ENCODE measurements at regions not wholly inside any gene's neighbourhood (a gene's known extent, or its start where the extent isn't known, plus 50 kb on each side); places are given as distances from the start of the nearest gene placed in this dataset.

GRCh38 chr15:59819092-59819491, 130.0 kb upstream of the BNIP2 start:
- Histone ChIP-seq H3K4me1 (ENCODE audit: insufficient read depth, low read length) (peaks cover 10% of the 10 kb centered on the region), H3K9me3 (ENCODE audit: low read length) (no peaks in the 10 kb centered on the region), H3K27ac (ENCODE audit: low read depth, low read length) (no peak overlapping the region), H3K36me3 (ENCODE audit: insufficient read depth, low read length) (no peaks in the 10 kb centered on the region), H3K4me3 (ENCODE audit: low read length) (no peak overlapping the region), H3K27me3 (ENCODE audit: insufficient read depth, low read length, poor library complexity, severe bottlenecking) (no peaks in the 10 kb centered on the region)
- H3K27me3 Mint-ChIP-seq = peaks cover 22 to 53% of the 10 kb centered on the region in 2 donors
- H3K36me3 Mint-ChIP-seq = peaks cover 0 to 3% (median 0%) of the 10 kb centered on the region in 3 donors
- H3K4me3 Mint-ChIP-seq = no peak overlapping the region
- no peak for DNase-seq
- no peak overlapping the region for H3K27ac Mint-ChIP-seq
- CTCF ChIA-PET = interaction anchor here (1.1 to 1.6 kb wide), 2 partner anchors 15 kb away, joined by 4 read pairs; no protein-coding TSS in a partner anchor
- H3K9me3 Mint-ChIP-seq = peaks cover 0 to 8% (median 4%) of the 10 kb centered on the region in 5 donors
- peaks cover 11 to 12% (median 12%) of the 10 kb centered on the region in 3 donors for H3K4me1 Mint-ChIP-seq
- POLR2A ChIA-PET = no interaction called here

- Mint-ChIP-seq H3K27me3 (peaks cover 22 to 48% of the 10 kb centered on the region in 2 donors), H3K4me3 (no peak overlapping the region), H3K36me3 (peaks cover 0 to 3% (median 0%) of the 10 kb centered on the region in 3 donors), H3K4me1 (peaks cover 15 to 20% (median 18%) of the 10 kb centered on the region in 3 donors), H3K27ac (no peak overlapping the region), H3K9me3 (peaks cover 0 to 2% (median 2%) of the 10 kb centered on the region in 5 donors)
- no peak overlapping the region for H3K4me3 ChIP-seq (ENCODE audit: low read length)
- H3K4me1 ChIP-seq (ENCODE audit: insufficient read depth, low read length) = peaks cover 16% of the 10 kb centered on the region
- ChIA-PET CTCF (interaction anchor here (1.6 kb wide), 1 partner anchor 15 kb away, joined by 4 read pairs; no protein-coding TSS in a partner anchor), POLR2A (interaction anchor here (0.7 kb wide), 1 partner anchor 28 kb away, joined by 3 read pairs; no protein-coding TSS in a partner anchor)
- no peaks in the 10 kb centered on the region for H3K9me3 ChIP-seq (ENCODE audit: low read length)
- H3K36me3 ChIP-seq (ENCODE audit: insufficient read depth, low read length) = no peaks in the 10 kb centered on the region
- H3K27ac ChIP-seq (ENCODE audit: low read depth, low read length) = no peak overlapping the region
- DNase-seq = no peak
- no peaks in the 10 kb centered on the region for H3K27me3 ChIP-seq (ENCODE audit: insufficient read depth, low read length, poor library complexity, severe bottlenecking)
Measured at GRCh38 chr15:59818336-59818735, 129.2 kb upstream of the BNIP2 start.

GRCh38 chr15:59817834-59818233, 128.7 kb upstream of the BNIP2 start:
- no peaks in the 10 kb centered on the region for H3K27me3 ChIP-seq (ENCODE audit: insufficient read depth, low read length, poor library complexity, severe bottlenecking)
- ChIA-PET POLR2A (interaction anchor here (0.7 kb wide), 1 partner anchor 27 kb away, joined by 3 read pairs; no protein-coding TSS in a partner anchor), CTCF (interaction anchor here (1.6 kb wide), 1 partner anchor 14 kb away, joined by 4 read pairs; no protein-coding TSS in a partner anchor)
- peaks cover 22 to 43% of the 10 kb centered on the region in 2 donors for H3K27me3 Mint-ChIP-seq
- no peak overlapping the region for H3K4me3 Mint-ChIP-seq
- peaks cover 16% of the 10 kb centered on the region for H3K4me1 ChIP-seq (ENCODE audit: insufficient read depth, low read length)
- no peaks in the 10 kb centered on the region for H3K9me3 ChIP-seq (ENCODE audit: low read length)
- H3K27ac Mint-ChIP-seq = no peak overlapping the region
- DNase-seq = no peak
- no peak overlapping the region for H3K27ac ChIP-seq (ENCODE audit: low read depth, low read length)
- peaks cover 0 to 3% (median 0%) of the 10 kb centered on the region in 3 donors for H3K36me3 Mint-ChIP-seq
- H3K36me3 ChIP-seq (ENCODE audit: insufficient read depth, low read length) = no peaks in the 10 kb centered on the region
- H3K9me3 Mint-ChIP-seq = peaks cover 0 to 2% (median 0%) of the 10 kb centered on the region in 5 donors
- peaks cover 15 to 25% (median 23%) of the 10 kb centered on the region in 3 donors for H3K4me1 Mint-ChIP-seq
- no peak overlapping the region for H3K4me3 ChIP-seq (ENCODE audit: low read length)

- CTCF ChIA-PET = no interaction called here
- POLR2A ChIA-PET = interaction anchor here (0.5 kb wide), 1 partner anchor 31 kb away, joined by 3 read pairs; no protein-coding TSS in a partner anchor
- no peak overlapping the region for H3K4me3 Mint-ChIP-seq
- no peak overlapping the region for H3K27ac ChIP-seq (ENCODE audit: low read depth, low read length)
- H3K4me1 Mint-ChIP-seq = peaks cover 15 to 26% (median 23%) of the 10 kb centered on the region in 3 donors
- no peak overlapping the region for H3K27ac Mint-ChIP-seq
- H3K4me1 ChIP-seq (ENCODE audit: insufficient read depth, low read length) = peaks cover 16% of the 10 kb centered on the region
- peaks cover 0 to 1% (median 0%) of the 10 kb centered on the region in 5 donors for H3K9me3 Mint-ChIP-seq
- H3K36me3 Mint-ChIP-seq = peaks cover 0 to 2% (median 0%) of the 10 kb centered on the region in 3 donors
- H3K27me3 ChIP-seq (ENCODE audit: insufficient read depth, low read length, poor library complexity, severe bottlenecking) = no peaks in the 10 kb centered on the region
- no peak for DNase-seq
- peaks cover 22 to 43% of the 10 kb centered on the region in 2 donors for H3K27me3 Mint-ChIP-seq
- no peaks in the 10 kb centered on the region for H3K36me3 ChIP-seq (ENCODE audit: insufficient read depth, low read length)
- no peak overlapping the region for H3K4me3 ChIP-seq (ENCODE audit: low read length)
- H3K9me3 ChIP-seq (ENCODE audit: low read length) = no peaks in the 10 kb centered on the region
Measured at GRCh38 chr15:59817053-59817452, 127.9 kb upstream of the BNIP2 start.

GRCh38 chr15:59814409-59814808, 125.3 kb upstream of the BNIP2 start:
- Mint-ChIP-seq H3K36me3 (peaks cover 0 to 2% (median 0%) of the 10 kb centered on the region in 3 donors), H3K9me3 (no peaks in the 10 kb centered on the region), H3K27me3 (peaks cover 14 to 33% of the 10 kb centered on the region in 2 donors), H3K4me1 (peaks cover 15 to 26% (median 23%) of the 10 kb centered on the region in 3 donors), H3K4me3 (peak overlapping the region in 5 of 7 donors; percentile 3 to 67 (median 47)), H3K27ac (peak overlapping the region; percentile 24 to 91 (median 78))
- H3K4me1 ChIP-seq (ENCODE audit: insufficient read depth, low read length) = peaks cover 16% of the 10 kb centered on the region
- H3K9me3 ChIP-seq (ENCODE audit: low read length) = no peaks in the 10 kb centered on the region
- H3K4me3 ChIP-seq (ENCODE audit: low read length) = no peak overlapping the region
- no peaks in the 10 kb centered on the region for H3K36me3 ChIP-seq (ENCODE audit: insufficient read depth, low read length)
- no peaks in the 10 kb centered on the region for H3K27me3 ChIP-seq (ENCODE audit: insufficient read depth, low read length, poor library complexity, severe bottlenecking)
- H3K27ac ChIP-seq (ENCODE audit: low read depth, low read length) = no peak overlapping the region
- DNase-seq = peak in 4 of 5 donors; percentile 15 to 71 (median 58)
- ChIA-PET CTCF (interaction anchor here (1.1 to 1.3 kb wide), 2 partner anchors 23 to 63 kb away, joined by 3 to 4 read pairs; no protein-coding TSS in a partner anchor), POLR2A (no interaction called here)

GRCh38 chr15:59812889-59813288, 123.8 kb upstream of the BNIP2 start:
- H3K27me3 ChIP-seq (ENCODE audit: insufficient read depth, low read length, poor library complexity, severe bottlenecking) = no peaks in the 10 kb centered on the region
- DNase-seq = no peak
- H3K36me3 ChIP-seq (ENCODE audit: insufficient read depth, low read length) = no peaks in the 10 kb centered on the region
- no peaks in the 10 kb centered on the region for H3K9me3 ChIP-seq (ENCODE audit: low read length)
- H3K27ac ChIP-seq (ENCODE audit: low read depth, low read length) = no peak overlapping the region
- Mint-ChIP-seq H3K27ac (no peak overlapping the region), H3K4me3 (peak overlapping the region in 1 of 7 donors; percentile 62), H3K36me3 (peaks cover 0 to 2% (median 0%) of the 10 kb centered on the region in 3 donors), H3K4me1 (peaks cover 15 to 26% (median 23%) of the 10 kb centered on the region in 3 donors), H3K9me3 (peaks cover 0 to 4% (median 2%) of the 10 kb centered on the region in 5 donors), H3K27me3 (peaks cover 10 to 21% of the 10 kb centered on the region in 2 donors)
- H3K4me1 ChIP-seq (ENCODE audit: insufficient read depth, low read length) = peaks cover 16% of the 10 kb centered on the region
- ChIA-PET CTCF (interaction anchor here (1.3 kb wide), 1 partner anchor 61 kb away, joined by 4 read pairs; no protein-coding TSS in a partner anchor), POLR2A (no interaction called here)
- no peak overlapping the region for H3K4me3 ChIP-seq (ENCODE audit: low read length)

- H3K9me3 Mint-ChIP-seq = peaks cover 0 to 5% (median 3%) of the 10 kb centered on the region in 5 donors
- Histone ChIP-seq H3K4me1 (ENCODE audit: insufficient read depth, low read length) (peaks cover 16% of the 10 kb centered on the region), H3K36me3 (ENCODE audit: insufficient read depth, low read length) (no peaks in the 10 kb centered on the region), H3K4me3 (ENCODE audit: low read length) (no peak overlapping the region), H3K27me3 (ENCODE audit: insufficient read depth, low read length, poor library complexity, severe bottlenecking) (no peaks in the 10 kb centered on the region), H3K9me3 (ENCODE audit: low read length) (no peaks in the 10 kb centered on the region), H3K27ac (ENCODE audit: low read depth, low read length) (no peak overlapping the region)
- no peak for DNase-seq
- H3K27me3 Mint-ChIP-seq = peaks cover 10 to 16% of the 10 kb centered on the region in 2 donors
- H3K27ac Mint-ChIP-seq = peak overlapping the region in 1 of 8 donors; percentile 68
- ChIA-PET CTCF (interaction anchor here (0.9 kb wide), 1 partner anchor 21 kb away, joined by 3 read pairs; no protein-coding TSS in a partner anchor), POLR2A (no interaction called here)
- H3K36me3 Mint-ChIP-seq = peaks cover 0 to 2% (median 0%) of the 10 kb centered on the region in 3 donors
- H3K4me3 Mint-ChIP-seq = no peak overlapping the region
- H3K4me1 Mint-ChIP-seq = peaks cover 15 to 26% (median 23%) of the 10 kb centered on the region in 3 donors
Measured at GRCh38 chr15:59812250-59812870, 123.2 kb upstream of the BNIP2 start.
